DOHH2 (cell line): ENCODE measurements at regions not wholly inside any gene's neighbourhood (a gene's known extent, or its start where the extent isn't known, plus 50 kb on each side); places are given as distances from the start of the nearest gene placed in this dataset.

Experiments
- H3F3A ChIP-seq: fragments of 200-600 bp; sonication (generic), shearing (Covaris generic); 2 replicates; pipeline ENCODE4 v1.6.0; 2016; ENCODE audit warnings: antibody characterized with exemption, mild to moderate bottlenecking; ENCODE audit not compliant: control insufficient read depth, insufficient read depth
- H3K27ac ChIP-seq: fragments of 200-600 bp; sonication (generic); 2 replicates; pipeline ENCODE4 v1.5.1; 2014; ENCODE audit warnings: low read depth, mild to moderate bottlenecking, low read length, moderate library complexity
- H3K27me3 ChIP-seq: fragments of 200-600 bp; sonication (generic); 2 replicates; pipeline ENCODE4 v1.6.1; 2014; ENCODE audit warnings: mild to moderate bottlenecking, low read length, mixed read lengths; ENCODE audit not compliant: control insufficient read depth
- H3K36me3 ChIP-seq: fragments of 200-600 bp; sonication (generic); 2 replicates; pipeline ENCODE4 v1.6.1; 2014; ENCODE audit warnings: mild to moderate bottlenecking, low read length, moderate library complexity, mixed read lengths; ENCODE audit not compliant: control insufficient read depth
- H3K4me1 ChIP-seq: fragments of 200-600 bp; sonication (generic); 2 replicates; pipeline ENCODE4 v1.6.1; 2014; ENCODE audit warnings: mild to moderate bottlenecking, low read length, mixed read lengths; ENCODE audit not compliant: control insufficient read depth
- H3K4me2 ChIP-seq: fragments of 200-600 bp; sonication (generic); 2 replicates; pipeline ENCODE4 v1.6.0; 2014; ENCODE audit warnings: mild to moderate bottlenecking, low read length, moderate library complexity
- H3K4me3 ChIP-seq: fragments of 200-600 bp; sonication (generic); 2 replicates; pipeline ENCODE4 v1.5.1; 2014; ENCODE audit warnings: mild to moderate bottlenecking, low read length, mixed read lengths
- H3K79me2 ChIP-seq: fragments of 200-600 bp; sonication (generic); 2 replicates; pipeline ENCODE4 v1.6.1; 2014; ENCODE audit warnings: mild to moderate bottlenecking, low read length, mixed read lengths; ENCODE audit not compliant: control insufficient read depth
- H3K9me2 ChIP-seq: fragments of 200-600 bp; sonication (generic); replicated peaks from 2 replicates; pipeline ENCODE4 v1.6.1; 2014; ENCODE audit warnings: mild to moderate bottlenecking, low read length, mixed read lengths; ENCODE audit not compliant: control insufficient read depth
- H3K9me3 ChIP-seq: fragments of 200-600 bp; sonication (generic); 2 replicates; pipeline ENCODE4 v1.6.1; 2014; ENCODE audit warnings: antibody characterized with exemption, low read length, mixed read lengths; ENCODE audit not compliant: control insufficient read depth, insufficient read depth
- H4K20me1 ChIP-seq: fragments of 200-600 bp; sonication (generic); 2 replicates; pipeline ENCODE4 v1.6.0; 2014; ENCODE audit warnings: low read depth, mild to moderate bottlenecking, antibody characterized with exemption, low read length, moderate library complexity; ENCODE audit not compliant: control insufficient read depth, insufficient read depth
- EZH2phosphoT487 ChIP-seq: fragments of 200-600 bp; sonication (generic); IDR thresholded peaks from 2 replicates; pipeline ENCODE4 v1.6.1; 2017; ENCODE audit warnings: borderline replicate concordance, mild to moderate bottlenecking, antibody characterized with exemption, low read length, moderate library complexity, mixed read lengths
- TF ChIP-seq, protein P1 (sequence below): fragments of 200-600 bp; sonication (generic); IDR thresholded peaks from one replicate; pipeline ENCODE4 v1.5.1; 2014; ENCODE audit warnings: antibody characterized with exemption, mild to moderate bottlenecking, low read depth, low read length; ENCODE audit not compliant: poor library complexity, severe bottlenecking

DNA sequence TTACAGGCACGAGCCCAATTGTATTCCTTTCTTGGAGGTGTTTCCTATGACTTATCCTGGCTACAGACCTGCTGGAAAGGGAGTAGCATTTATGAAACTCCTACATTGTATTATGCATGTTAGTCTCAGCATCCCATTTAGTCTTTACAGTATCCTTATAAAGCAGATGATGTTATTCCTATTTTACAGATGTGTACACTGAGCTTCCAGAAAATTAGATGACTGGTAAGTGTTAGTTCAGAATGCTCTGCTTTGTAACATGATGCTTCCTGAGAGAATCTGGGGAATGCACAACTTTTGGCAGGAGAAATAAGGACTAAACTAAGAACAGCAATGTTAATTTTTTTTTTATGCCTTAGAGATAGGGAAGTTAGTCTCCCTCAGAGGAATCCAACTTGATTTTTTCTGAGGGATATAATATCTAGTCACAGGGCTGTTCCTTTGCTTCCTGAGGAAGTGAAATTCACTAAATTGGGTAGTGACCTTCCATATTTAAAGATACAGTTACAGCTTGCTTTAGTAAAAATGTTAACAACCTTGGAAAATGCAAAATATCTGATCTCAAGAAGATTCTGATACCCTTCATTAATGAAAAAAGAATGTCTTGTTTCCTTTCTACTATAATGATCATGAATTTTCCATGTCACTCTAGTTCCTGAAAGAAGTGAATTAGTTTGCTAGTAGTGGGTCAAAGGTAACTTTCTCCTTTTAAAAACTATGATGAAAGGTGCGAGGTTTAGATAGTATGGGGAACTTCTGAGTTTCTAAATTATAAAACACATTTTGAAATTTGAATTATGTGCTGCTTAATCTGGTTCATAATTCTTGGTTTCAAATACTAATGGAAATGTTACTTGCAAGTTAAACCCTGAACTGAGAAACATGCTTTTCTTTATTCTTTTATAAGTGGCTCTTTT, 194.0 kb upstream of the PRPS1L1 start:
- Histone ChIP-seq H3K27me3 (no peaks in the 10 kb centered on the region), H3K4me2 (peak overlapping the region; percentile 35), H3K4me1 (peaks cover 41% of the 10 kb centered on the region), H3K9me3 (no peaks in the 10 kb centered on the region), H3F3A (0 out of 2 replicates have a peak, but pooled peaks cover 3% of the 10 kb centered on the region), H3K4me3 (peak overlapping the region; percentile 2; the same call in 1 of the 2 replicates), H3K27ac (no peak overlapping the region), H3K79me2 (no peaks in the 10 kb centered on the region), H4K20me1 (no peaks in the 10 kb centered on the region), H3K9me2 (no peaks in the 10 kb centered on the region), H3K36me3 (no peaks in the 10 kb centered on the region)
- TF ChIP-seq, protein P1, sequence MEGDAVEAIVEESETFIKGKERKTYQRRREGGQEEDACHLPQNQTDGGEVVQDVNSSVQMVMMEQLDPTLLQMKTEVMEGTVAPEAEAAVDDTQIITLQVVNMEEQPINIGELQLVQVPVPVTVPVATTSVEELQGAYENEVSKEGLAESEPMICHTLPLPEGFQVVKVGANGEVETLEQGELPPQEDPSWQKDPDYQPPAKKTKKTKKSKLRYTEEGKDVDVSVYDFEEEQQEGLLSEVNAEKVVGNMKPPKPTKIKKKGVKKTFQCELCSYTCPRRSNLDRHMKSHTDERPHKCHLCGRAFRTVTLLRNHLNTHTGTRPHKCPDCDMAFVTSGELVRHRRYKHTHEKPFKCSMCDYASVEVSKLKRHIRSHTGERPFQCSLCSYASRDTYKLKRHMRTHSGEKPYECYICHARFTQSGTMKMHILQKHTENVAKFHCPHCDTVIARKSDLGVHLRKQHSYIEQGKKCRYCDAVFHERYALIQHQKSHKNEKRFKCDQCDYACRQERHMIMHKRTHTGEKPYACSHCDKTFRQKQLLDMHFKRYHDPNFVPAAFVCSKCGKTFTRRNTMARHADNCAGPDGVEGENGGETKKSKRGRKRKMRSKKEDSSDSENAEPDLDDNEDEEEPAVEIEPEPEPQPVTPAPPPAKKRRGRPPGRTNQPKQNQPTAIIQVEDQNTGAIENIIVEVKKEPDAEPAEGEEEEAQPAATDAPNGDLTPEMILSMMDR, result no peak
- TF ChIP-seq EZH2phosphoT487, result no peak

DNA sequence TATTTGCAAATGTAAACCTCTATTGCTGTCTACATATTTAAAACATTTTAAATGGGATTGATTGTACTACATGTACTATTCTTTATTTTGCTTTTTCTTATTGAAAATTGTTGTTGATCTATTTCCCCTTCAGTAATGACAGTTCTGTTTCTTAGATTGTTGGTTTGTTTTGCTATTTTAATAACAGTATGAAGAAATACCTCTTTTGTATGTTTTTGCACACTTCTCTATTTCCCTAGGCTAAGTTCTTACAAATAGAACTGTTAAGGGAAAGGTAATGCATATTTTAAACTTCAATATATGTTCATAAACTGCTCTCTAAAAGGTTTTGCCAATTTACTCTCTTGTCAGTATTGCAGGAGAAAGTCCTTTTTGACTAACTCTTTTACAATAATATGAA, 195.0 kb upstream of the PRPS1L1 start:
- no peak overlapping the region for H3K27ac ChIP-seq
- no peaks in the 10 kb centered on the region for H3K27me3 ChIP-seq
- no peaks in the 10 kb centered on the region for H3K9me2 ChIP-seq
- no peaks in the 10 kb centered on the region for H3K9me3 ChIP-seq
- H3K4me2 ChIP-seq, result peak overlapping the region; percentile 35
- no peaks in the 10 kb centered on the region for H3K79me2 ChIP-seq
- no peaks in the 10 kb centered on the region for H4K20me1 ChIP-seq
- H3F3A ChIP-seq, result 0 out of 2 replicates have a peak, but pooled peaks cover 3% of the 10 kb centered on the region
- H3K36me3 ChIP-seq, result no peaks in the 10 kb centered on the region
- TF ChIP-seq EZH2phosphoT487, result no peak
- TF ChIP-seq, protein P1, result no peak
- H3K4me3 ChIP-seq, result peak overlapping the region; percentile 2; the same call in 1 of the 2 replicates
- peaks cover 41% of the 10 kb centered on the region for H3K4me1 ChIP-seq

DNA sequence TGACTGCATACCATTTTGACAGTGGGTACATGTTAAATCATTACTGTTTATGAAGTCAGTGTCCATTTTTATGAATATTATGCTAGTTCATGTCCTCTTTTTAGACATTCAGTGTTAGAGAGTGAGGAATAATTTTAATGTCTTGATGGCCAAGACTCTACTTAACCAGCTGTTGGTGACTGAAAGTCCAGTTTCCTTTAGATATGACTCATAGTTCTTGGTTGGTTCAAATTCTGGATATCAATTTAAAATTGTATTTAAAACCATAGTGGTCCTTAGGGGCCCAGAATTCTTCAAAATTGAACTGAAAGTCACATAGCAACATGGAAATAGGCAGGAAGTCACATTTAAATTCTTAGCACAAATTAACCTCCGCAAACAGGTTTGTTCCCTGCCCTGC, 196.5 kb upstream of the PRPS1L1 start:
- Histone ChIP-seq H3K79me2 (no peaks in the 10 kb centered on the region), H4K20me1 (no peaks in the 10 kb centered on the region), H3F3A (0 out of 2 replicates have a peak, but pooled peaks cover 3% of the 10 kb centered on the region), H3K27me3 (no peaks in the 10 kb centered on the region), H3K9me2 (no peaks in the 10 kb centered on the region), H3K4me2 (no peak overlapping the region), H3K4me3 (no peak overlapping the region), H3K27ac (no peak overlapping the region), H3K36me3 (no peaks in the 10 kb centered on the region), H3K4me1 (peaks cover 41% of the 10 kb centered on the region), H3K9me3 (no peaks in the 10 kb centered on the region)
- TF ChIP-seq EZH2phosphoT487, result no peak
- TF ChIP-seq, protein P1, result no peak
